HEK293 (cell line): ENCODE measurements at regions not wholly inside any gene's neighbourhood (a gene's known extent, or its start where the extent isn't known, plus 50 kb on each side); places are given as distances from the start of the nearest gene placed in this dataset.

Experiments used
- CTCF ChIA-PET: fragments of 350-600 bp; formaldehyde crosslinking; extraction: SDS; loops from one replicate; lab custom pipeline; 2021; ENCODE audit warnings: antibody characterized with exemption; lab: Yijun Ruan, JAX
- POLR2A ChIA-PET: fragments of 300-600 bp; formaldehyde crosslinking; extraction: SDS; loops from one replicate; lab custom pipeline; 2020; ENCODE audit warnings: antibody characterized with exemption, inconsistent platforms; lab: Yijun Ruan, JAX
- H3K27ac ChIP-seq: fragments of 200-500 bp; sonication (Bioruptor generic); 2 replicates; pipeline ENCODE4 v1.5.1; 2014; ENCODE audit warnings: low read depth, low read length, control low read depth, inconsistent platforms; ENCODE audit errors: extremely low read depth
- H3K36me3 ChIP-seq, 2 experiments: fragments of 200-500 bp in 1 of 2; sonication (Bioruptor generic) in 1 of 2; 1 replicate in 1 of 2; 2 replicates in 1 of 2; pipeline ENCODE4 v1.5.1; 2014 to 2017; ENCODE audit warnings: inconsistent platforms in 2 of 2, low read length in 2 of 2; ENCODE audit not compliant: control insufficient read depth in 2 of 2, insufficient read depth in 1 of 2
- H3K4me1 ChIP-seq: fragments of 200-500 bp; sonication (Bioruptor generic); 2 replicates; pipeline ENCODE4 v1.5.1; 2014; ENCODE audit warnings: mild to moderate bottlenecking, low read length, inconsistent platforms; ENCODE audit not compliant: control insufficient read depth, insufficient read depth
- H3K4me3 ChIP-seq: 2 replicates; pipeline ENCODE4 v1.5.1; 2011; ENCODE audit warnings: low read depth, mild to moderate bottlenecking, control low read depth, low read length, moderate library complexity
- H3K9me3 ChIP-seq: fragments of 200-500 bp; sonication (Bioruptor generic); 2 replicates; pipeline ENCODE4 v1.5.1; 2014; ENCODE audit warnings: low read depth, low read length, inconsistent platforms; ENCODE audit not compliant: control insufficient read depth, insufficient read depth
- HOXC10 ChIP-seq: sonication (generic); formaldehyde crosslinking; IDR thresholded peaks from 2 replicates; pipeline ENCODE4 v1.8.1; 2023; ENCODE audit warnings: mild to moderate bottlenecking, missing genetic modification reagents
- KLF10 ChIP-seq: fragments of 450-650 bp; IDR thresholded peaks from 2 replicates; pipeline ENCODE4 v1.5.1; 2018; ENCODE audit warnings: missing biosample characterization, mild to moderate bottlenecking, missing genetic modification characterization
- SP2 ChIP-seq: fragments of 450-650 bp; formaldehyde crosslinking; IDR thresholded peaks from 2 replicates; pipeline ENCODE4 v1.5.1; 2016; ENCODE audit warnings: missing biosample characterization, missing genetic modification characterization
- SP3 ChIP-seq: fragments of 450-650 bp; formaldehyde crosslinking; IDR thresholded peaks from 2 replicates; pipeline ENCODE4 v1.5.1; 2016; ENCODE audit warnings: missing biosample characterization, missing genetic modification characterization
- YY2 ChIP-seq: fragments of 450-650 bp; formaldehyde crosslinking; IDR thresholded peaks from 2 replicates; pipeline ENCODE4 v1.5.1; 2016; ENCODE audit warnings: missing biosample characterization, missing genetic modification characterization
- ZFP3 ChIP-seq: fragments of 450-650 bp; formaldehyde crosslinking; IDR thresholded peaks from 2 replicates; pipeline ENCODE4 v1.5.1; 2016; ENCODE audit warnings: low read depth, missing biosample characterization, missing genetic modification characterization
- ZFP37 ChIP-seq: fragments of 450-650 bp; formaldehyde crosslinking; IDR thresholded peaks from 2 replicates; pipeline ENCODE4 v1.5.1; 2016; ENCODE audit warnings: missing biosample characterization, missing genetic modification characterization
- ZNF112 ChIP-seq: fragments of 450-650 bp; formaldehyde crosslinking; IDR thresholded peaks from 2 replicates; pipeline ENCODE4 v1.5.0; 2017; ENCODE audit warnings: missing biosample characterization, missing genetic modification characterization
- ZNF280D ChIP-seq: fragments of 450-650 bp; formaldehyde crosslinking; IDR thresholded peaks from 2 replicates; pipeline ENCODE4 v1.5.1; 2016; ENCODE audit warnings: missing biosample characterization, missing genetic modification characterization
- ZNF302 ChIP-seq: fragments of 450-650 bp; formaldehyde crosslinking; IDR thresholded peaks from 2 replicates; pipeline ENCODE4 v1.5.1; 2016; ENCODE audit warnings: missing biosample characterization, missing genetic modification characterization, low read depth
- ZNF580 ChIP-seq: fragments of 450-650 bp; formaldehyde crosslinking; IDR thresholded peaks from 2 replicates; pipeline ENCODE4 v1.5.1; 2016; ENCODE audit warnings: missing biosample characterization, missing genetic modification characterization
- ZNF600 ChIP-seq: fragments of 450-650 bp; formaldehyde crosslinking; IDR thresholded peaks from 2 replicates; pipeline ENCODE4 v1.5.1; 2016; ENCODE audit warnings: missing biosample characterization, missing genetic modification characterization
- ZNF621 ChIP-seq: fragments of 450-650 bp; formaldehyde crosslinking; IDR thresholded peaks from 2 replicates; pipeline ENCODE4 v1.5.1; 2017; ENCODE audit warnings: missing biosample characterization, missing genetic modification characterization
- ZSCAN16 ChIP-seq: fragments of 450-650 bp; formaldehyde crosslinking; IDR thresholded peaks from 2 replicates; pipeline ENCODE4 v1.5.1; 2016; ENCODE audit warnings: missing biosample characterization, missing genetic modification characterization
- TF ChIP-seq, protein P1 (sequence below): fragments of 450-650 bp; formaldehyde crosslinking; conservative IDR thresholded peaks from 2 replicates; pipeline ENCODE4 v1.5.1; 2016; ENCODE audit warnings: low read depth, missing biosample characterization, missing genetic modification characterization
- TF ChIP-seq, protein P2 (sequence below): fragments of 450-650 bp; formaldehyde crosslinking; IDR thresholded peaks from 2 replicates; pipeline ENCODE4 v1.5.1; 2016; ENCODE audit warnings: missing biosample characterization, missing genetic modification characterization
- TF ChIP-seq, protein P3 (sequence below): fragments of 450-650 bp; formaldehyde crosslinking; IDR thresholded peaks from 2 replicates; pipeline ENCODE4 v1.5.1; 2017; ENCODE audit warnings: missing biosample characterization, missing genetic modification characterization

GRCh38 chr5:163259495-163259894 is 177.9 kb upstream of the CCNG1 start (continued):
- TF ChIP-seq, protein P1, sequence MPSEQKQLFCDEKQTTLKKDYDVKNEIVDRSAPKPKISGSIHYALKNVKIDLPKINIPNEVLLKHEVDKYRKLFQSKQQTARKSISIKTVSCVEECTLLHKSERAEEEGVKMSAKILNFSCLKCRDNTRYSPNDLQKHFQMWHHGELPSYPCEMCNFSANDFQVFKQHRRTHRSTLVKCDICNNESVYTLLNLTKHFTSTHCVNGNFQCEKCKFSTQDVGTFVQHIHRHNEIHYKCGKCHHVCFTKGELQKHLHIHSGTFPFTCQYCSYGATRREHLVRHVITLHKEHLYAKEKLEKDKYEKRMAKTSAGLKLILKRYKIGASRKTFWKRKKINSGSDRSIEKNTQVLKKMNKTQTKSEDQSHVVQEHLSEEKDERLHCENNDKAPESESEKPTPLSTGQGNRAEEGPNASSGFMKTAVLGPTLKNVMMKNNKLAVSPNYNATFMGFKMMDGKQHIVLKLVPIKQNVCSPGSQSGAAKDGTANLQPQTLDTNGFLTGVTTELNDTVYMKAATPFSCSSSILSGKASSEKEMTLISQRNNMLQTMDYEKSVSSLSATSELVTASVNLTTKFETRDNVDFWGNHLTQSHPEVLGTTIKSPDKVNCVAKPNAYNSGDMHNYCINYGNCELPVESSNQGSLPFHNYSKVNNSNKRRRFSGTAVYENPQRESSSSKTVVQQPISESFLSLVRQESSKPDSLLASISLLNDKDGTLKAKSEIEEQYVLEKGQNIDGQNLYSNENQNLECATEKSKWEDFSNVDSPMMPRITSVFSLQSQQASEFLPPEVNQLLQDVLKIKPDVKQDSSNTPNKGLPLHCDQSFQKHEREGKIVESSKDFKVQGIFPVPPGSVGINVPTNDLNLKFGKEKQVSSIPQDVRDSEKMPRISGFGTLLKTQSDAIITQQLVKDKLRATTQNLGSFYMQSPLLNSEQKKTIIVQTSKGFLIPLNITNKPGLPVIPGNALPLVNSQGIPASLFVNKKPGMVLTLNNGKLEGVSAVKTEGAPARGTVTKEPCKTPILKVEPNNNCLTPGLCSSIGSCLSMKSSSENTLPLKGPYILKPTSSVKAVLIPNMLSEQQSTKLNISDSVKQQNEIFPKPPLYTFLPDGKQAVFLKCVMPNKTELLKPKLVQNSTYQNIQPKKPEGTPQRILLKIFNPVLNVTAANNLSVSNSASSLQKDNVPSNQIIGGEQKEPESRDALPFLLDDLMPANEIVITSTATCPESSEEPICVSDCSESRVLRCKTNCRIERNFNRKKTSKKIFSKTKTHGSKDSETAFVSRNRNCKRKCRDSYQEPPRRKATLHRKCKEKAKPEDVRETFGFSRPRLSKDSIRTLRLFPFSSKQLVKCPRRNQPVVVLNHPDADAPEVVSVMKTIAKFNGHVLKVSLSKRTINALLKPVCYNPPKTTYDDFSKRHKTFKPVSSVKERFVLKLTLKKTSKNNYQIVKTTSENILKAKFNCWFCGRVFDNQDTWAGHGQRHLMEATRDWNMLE (tag by site-specific recombination) = no peak
- TF ChIP-seq ZNF621 (tag by site-specific recombination) (no peak), ZNF600 (tag by site-specific recombination) (no peak), SP2 (no peak), ZNF280D (tag by site-specific recombination) (no peak), ZFP3 (tag by site-specific recombination) (no peak)

- Histone ChIP-seq H3K4me3 (no peak overlapping the region), H3K36me3 (no peaks in the 10 kb centered on the region), H3K27ac (no peak overlapping the region), H3K9me3 (no peaks in the 10 kb centered on the region), H3K4me1 (no peaks in the 10 kb centered on the region)
- CTCF ChIA-PET = no interaction called here
- no peak for TF ChIP-seq YY2 (tag by site-specific recombination)
- TF ChIP-seq, protein P2, sequence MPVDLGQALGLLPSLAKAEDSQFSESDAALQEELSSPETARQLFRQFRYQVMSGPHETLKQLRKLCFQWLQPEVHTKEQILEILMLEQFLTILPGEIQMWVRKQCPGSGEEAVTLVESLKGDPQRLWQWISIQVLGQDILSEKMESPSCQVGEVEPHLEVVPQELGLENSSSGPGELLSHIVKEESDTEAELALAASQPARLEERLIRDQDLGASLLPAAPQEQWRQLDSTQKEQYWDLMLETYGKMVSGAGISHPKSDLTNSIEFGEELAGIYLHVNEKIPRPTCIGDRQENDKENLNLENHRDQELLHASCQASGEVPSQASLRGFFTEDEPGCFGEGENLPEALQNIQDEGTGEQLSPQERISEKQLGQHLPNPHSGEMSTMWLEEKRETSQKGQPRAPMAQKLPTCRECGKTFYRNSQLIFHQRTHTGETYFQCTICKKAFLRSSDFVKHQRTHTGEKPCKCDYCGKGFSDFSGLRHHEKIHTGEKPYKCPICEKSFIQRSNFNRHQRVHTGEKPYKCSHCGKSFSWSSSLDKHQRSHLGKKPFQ (tag by site-specific recombination) = no peak
- TF ChIP-seq KLF10 = no peak
- TF ChIP-seq ZFP37 (tag by site-specific recombination) = no peak
- no peak for TF ChIP-seq ZNF302 (tag by site-specific recombination)
- no peak for TF ChIP-seq SP3
- no peak for TF ChIP-seq ZNF112 (tag by site-specific recombination)
- no peak for TF ChIP-seq HOXC10
- TF ChIP-seq ZNF580 = no peak
- TF ChIP-seq, protein P3, sequence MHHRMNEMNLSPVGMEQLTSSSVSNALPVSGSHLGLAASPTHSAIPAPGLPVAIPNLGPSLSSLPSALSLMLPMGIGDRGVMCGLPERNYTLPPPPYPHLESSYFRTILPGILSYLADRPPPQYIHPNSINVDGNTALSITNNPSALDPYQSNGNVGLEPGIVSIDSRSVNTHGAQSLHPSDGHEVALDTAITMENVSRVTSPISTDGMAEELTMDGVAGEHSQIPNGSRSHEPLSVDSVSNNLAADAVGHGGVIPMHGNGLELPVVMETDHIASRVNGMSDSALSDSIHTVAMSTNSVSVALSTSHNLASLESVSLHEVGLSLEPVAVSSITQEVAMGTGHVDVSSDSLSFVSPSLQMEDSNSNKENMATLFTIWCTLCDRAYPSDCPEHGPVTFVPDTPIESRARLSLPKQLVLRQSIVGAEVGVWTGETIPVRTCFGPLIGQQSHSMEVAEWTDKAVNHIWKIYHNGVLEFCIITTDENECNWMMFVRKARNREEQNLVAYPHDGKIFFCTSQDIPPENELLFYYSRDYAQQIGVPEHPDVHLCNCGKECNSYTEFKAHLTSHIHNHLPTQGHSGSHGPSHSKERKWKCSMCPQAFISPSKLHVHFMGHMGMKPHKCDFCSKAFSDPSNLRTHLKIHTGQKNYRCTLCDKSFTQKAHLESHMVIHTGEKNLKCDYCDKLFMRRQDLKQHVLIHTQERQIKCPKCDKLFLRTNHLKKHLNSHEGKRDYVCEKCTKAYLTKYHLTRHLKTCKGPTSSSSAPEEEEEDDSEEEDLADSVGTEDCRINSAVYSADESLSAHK (tag by site-specific recombination) = no peak
- no peak for TF ChIP-seq ZSCAN16 (tag by site-specific recombination)
- POLR2A ChIA-PET = no interaction called here
Observed at GRCh38 chr5:163260471-163260870, 176.9 kb upstream of the CCNG1 start.
